ENCODE measurements at regions not wholly inside any gene's neighbourhood (a gene's known extent, or its start where the extent isn't known, plus 50 kb on each side); places are given as distances from the start of the nearest gene placed in this dataset.

DNA sequence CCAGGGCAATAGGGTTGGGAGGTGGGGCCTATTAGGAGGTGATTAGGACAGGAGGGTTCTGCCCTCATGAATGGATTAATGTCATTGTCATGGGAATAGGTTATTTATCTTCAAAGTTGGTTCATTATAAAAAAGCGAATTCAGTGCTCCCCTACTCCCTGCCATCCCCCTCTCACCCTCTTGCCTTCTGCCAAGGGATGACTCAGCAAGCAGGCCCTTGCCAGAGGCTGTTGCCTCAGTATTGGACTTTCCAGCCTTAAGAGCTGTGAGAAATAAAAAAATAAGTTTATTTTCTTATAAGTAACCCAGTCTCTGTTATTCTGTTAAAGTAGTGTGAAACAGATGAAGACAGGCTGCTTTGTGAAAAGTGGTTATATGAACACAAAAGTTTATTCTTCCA is 381.1 kb upstream of the ZFP64 start:
- Histone ChIP-seq H3K9me3 (ENCODE audit: control insufficient read depth in 4 of 4, low read length in 3 of 4) (peaks cover 0 to 2% (median 0%) of the 10 kb centered on the region in 4 donors), H3K4me1 (ENCODE audit: control insufficient read depth in 4 of 4, insufficient read depth in 4 of 4, low read length in 3 of 4) (no peaks in the 10 kb centered on the region), H3K9ac (ENCODE audit: low read depth in 1 of 2, low read length in 2 of 2) (no peak overlapping the region), H3K4me3 (ENCODE audit: low read depth in 1 of 3, low read length in 3 of 3) (no peak overlapping the region), H3K27ac (ENCODE audit: low read depth in 1 of 2, low read length in 2 of 2) (no peak overlapping the region), H3K36me3 (ENCODE audit: control insufficient read depth in 4 of 4, insufficient read depth in 3 of 4, low read depth in 1 of 4, low read length in 3 of 4) (no peaks in the 10 kb centered on the region), H3K27me3 (ENCODE audit: control insufficient read depth in 4 of 4, insufficient read depth in 4 of 4, low read length in 3 of 4) (no peaks in the 10 kb centered on the region)
- DNase-seq (ENCODE audit: low spot score) = no peak
- 90% methylated on average over 1 of the region's 1 CpG for WGBS
- no peak for TF ChIP-seq HNF4G (IDR thresholded peaks at IDR 0.05)
- TF ChIP-seq NR2F2 (IDR thresholded peaks at IDR 0.05) = no peak

DNA sequence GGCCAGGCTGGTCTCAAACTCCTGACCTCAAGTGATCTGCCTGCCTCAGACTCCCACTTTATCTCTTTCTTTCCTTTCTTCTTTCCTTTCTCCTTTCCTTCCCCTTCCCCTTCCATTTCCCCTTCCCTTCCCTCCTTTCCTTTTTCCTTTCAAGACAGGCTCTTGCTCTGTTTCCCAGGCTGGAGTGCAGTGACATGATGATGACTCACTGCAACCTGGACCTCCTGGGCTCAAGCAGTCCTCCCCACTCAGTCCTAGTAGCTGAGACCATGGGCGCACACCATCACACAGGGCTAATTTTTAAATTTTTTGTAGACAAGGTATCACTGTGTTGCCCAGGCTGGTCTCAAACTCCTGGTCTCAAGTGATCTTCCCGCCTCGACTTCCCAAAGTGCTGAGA is 377.6 kb upstream of the ZFP64 start:
- DNase-seq (ENCODE audit: low spot score) = no peak
- Histone ChIP-seq H3K27ac (ENCODE audit: low read depth in 1 of 2, low read length in 2 of 2) (no peak overlapping the region), H3K4me3 (ENCODE audit: low read depth in 1 of 3, low read length in 3 of 3) (no peak overlapping the region), H3K9ac (ENCODE audit: low read depth in 1 of 2, low read length in 2 of 2) (no peak overlapping the region), H3K27me3 (ENCODE audit: control insufficient read depth in 4 of 4, insufficient read depth in 4 of 4, low read length in 3 of 4) (no peaks in the 10 kb centered on the region), H3K9me3 (ENCODE audit: control insufficient read depth in 4 of 4, low read length in 3 of 4) (no peaks in the 10 kb centered on the region), H3K36me3 (ENCODE audit: control insufficient read depth in 4 of 4, insufficient read depth in 3 of 4, low read depth in 1 of 4, low read length in 3 of 4) (no peaks in the 10 kb centered on the region), H3K4me1 (ENCODE audit: control insufficient read depth in 4 of 4, insufficient read depth in 4 of 4, low read length in 3 of 4) (no peaks in the 10 kb centered on the region)
- WGBS = 96% methylated on average over 3 of the region's 3 CpGs
- TF ChIP-seq JUND (IDR thresholded peaks at IDR 0.05) = no peak
- TF ChIP-seq NR2F2 (IDR thresholded peaks at IDR 0.05) = no peak
- TF ChIP-seq, protein P1, sequence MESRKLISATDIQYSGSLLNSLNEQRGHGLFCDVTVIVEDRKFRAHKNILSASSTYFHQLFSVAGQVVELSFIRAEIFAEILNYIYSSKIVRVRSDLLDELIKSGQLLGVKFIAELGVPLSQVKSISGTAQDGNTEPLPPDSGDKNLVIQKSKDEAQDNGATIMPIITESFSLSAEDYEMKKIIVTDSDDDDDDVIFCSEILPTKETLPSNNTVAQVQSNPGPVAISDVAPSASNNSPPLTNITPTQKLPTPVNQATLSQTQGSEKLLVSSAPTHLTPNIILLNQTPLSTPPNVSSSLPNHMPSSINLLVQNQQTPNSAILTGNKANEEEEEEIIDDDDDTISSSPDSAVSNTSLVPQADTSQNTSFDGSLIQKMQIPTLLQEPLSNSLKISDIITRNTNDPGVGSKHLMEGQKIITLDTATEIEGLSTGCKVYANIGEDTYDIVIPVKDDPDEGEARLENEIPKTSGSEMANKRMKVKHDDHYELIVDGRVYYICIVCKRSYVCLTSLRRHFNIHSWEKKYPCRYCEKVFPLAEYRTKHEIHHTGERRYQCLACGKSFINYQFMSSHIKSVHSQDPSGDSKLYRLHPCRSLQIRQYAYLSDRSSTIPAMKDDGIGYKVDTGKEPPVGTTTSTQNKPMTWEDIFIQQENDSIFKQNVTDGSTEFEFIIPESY (IDR thresholded peaks at IDR 0.05) = no peak
- TF ChIP-seq YY1 (IDR thresholded peaks at IDR 0.05) = no peak
- TF ChIP-seq, protein P2, sequence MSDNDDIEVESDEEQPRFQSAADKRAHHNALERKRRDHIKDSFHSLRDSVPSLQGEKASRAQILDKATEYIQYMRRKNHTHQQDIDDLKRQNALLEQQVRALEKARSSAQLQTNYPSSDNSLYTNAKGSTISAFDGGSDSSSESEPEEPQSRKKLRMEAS (IDR thresholded peaks at IDR 0.05) = no peak
- TF ChIP-seq HNF4A (conservative IDR thresholded peaks at IDR 0.05) = no peak

DNA sequence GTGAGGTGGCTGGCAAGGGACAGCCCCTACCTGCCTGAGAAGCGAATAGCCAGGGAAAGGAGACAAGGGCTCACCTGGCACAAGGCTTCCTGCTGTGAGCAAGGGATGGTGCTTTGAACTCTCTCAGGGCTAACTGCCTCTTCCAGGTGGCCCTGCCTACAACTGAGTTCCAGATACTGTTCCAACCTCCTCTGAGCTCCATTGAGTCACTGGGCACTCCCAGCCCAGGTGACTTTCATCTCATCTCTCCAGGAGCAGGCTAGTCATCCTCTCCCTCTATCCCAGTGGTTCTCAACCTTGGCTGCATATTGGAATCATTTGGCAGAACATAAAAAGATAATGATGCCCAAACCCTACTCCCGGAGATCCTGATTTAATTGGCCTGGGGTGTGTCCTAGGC is 374.0 kb upstream of the ZFP64 start:
- Histone ChIP-seq H3K4me3 (ENCODE audit: low read depth in 1 of 3, low read length in 3 of 3) (no peak overlapping the region), H3K27me3 (ENCODE audit: control insufficient read depth in 4 of 4, insufficient read depth in 4 of 4, low read length in 3 of 4) (no peaks in the 10 kb centered on the region), H3K27ac (ENCODE audit: low read depth in 1 of 2, low read length in 2 of 2) (no peak overlapping the region), H3K9me3 (ENCODE audit: control insufficient read depth in 4 of 4, low read length in 3 of 4) (no peaks in the 10 kb centered on the region), H3K9ac (ENCODE audit: low read depth in 1 of 2, low read length in 2 of 2) (no peak overlapping the region), H3K36me3 (ENCODE audit: control insufficient read depth in 4 of 4, insufficient read depth in 3 of 4, low read depth in 1 of 4, low read length in 3 of 4) (no peaks in the 10 kb centered on the region), H3K4me1 (ENCODE audit: control insufficient read depth in 4 of 4, insufficient read depth in 4 of 4, low read length in 3 of 4) (no peaks in the 10 kb centered on the region)
- WGBS = 83% methylated on average over 2 of the region's 2 CpGs
- DNase-seq (ENCODE audit: low spot score) = no peak
- TF ChIP-seq, protein P3, sequence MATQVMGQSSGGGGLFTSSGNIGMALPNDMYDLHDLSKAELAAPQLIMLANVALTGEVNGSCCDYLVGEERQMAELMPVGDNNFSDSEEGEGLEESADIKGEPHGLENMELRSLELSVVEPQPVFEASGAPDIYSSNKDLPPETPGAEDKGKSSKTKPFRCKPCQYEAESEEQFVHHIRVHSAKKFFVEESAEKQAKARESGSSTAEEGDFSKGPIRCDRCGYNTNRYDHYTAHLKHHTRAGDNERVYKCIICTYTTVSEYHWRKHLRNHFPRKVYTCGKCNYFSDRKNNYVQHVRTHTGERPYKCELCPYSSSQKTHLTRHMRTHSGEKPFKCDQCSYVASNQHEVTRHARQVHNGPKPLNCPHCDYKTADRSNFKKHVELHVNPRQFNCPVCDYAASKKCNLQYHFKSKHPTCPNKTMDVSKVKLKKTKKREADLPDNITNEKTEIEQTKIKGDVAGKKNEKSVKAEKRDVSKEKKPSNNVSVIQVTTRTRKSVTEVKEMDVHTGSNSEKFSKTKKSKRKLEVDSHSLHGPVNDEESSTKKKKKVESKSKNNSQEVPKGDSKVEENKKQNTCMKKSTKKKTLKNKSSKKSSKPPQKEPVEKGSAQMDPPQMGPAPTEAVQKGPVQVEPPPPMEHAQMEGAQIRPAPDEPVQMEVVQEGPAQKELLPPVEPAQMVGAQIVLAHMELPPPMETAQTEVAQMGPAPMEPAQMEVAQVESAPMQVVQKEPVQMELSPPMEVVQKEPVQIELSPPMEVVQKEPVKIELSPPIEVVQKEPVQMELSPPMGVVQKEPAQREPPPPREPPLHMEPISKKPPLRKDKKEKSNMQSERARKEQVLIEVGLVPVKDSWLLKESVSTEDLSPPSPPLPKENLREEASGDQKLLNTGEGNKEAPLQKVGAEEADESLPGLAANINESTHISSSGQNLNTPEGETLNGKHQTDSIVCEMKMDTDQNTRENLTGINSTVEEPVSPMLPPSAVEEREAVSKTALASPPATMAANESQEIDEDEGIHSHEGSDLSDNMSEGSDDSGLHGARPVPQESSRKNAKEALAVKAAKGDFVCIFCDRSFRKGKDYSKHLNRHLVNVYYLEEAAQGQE (IDR thresholded peaks at IDR 0.05) = no peak
- TF ChIP-seq TAF1 (conservative IDR thresholded peaks at IDR 0.05) = no peak
